Keratinocyte (primary cell): ENCODE measurements at regions not wholly inside any gene's neighbourhood (a gene's known extent, or its start where the extent isn't known, plus 50 kb on each side); places are given as distances from the start of the nearest gene placed in this dataset.

Experiments
- DNase-seq: peaks from one replicate; pipeline ENCODE4 v3.0.0-alpha.2; 2011; ENCODE audit warnings: low read depth, missing footprints, low spot score
- FAIRE-seq: peaks from 2 replicates; lab custom pipeline; 2011; peaks lifted over from hg19 to GRCh38; lab: Jason Lieb, UNC
- H2AFZ ChIP-seq: 2 replicates; pipeline ENCODE4 v1.6.0; 2012; ENCODE audit warnings: low read length, control low read depth, inconsistent platforms; ENCODE audit not compliant: control insufficient read depth
- H3K27ac ChIP-seq: 2 replicates; pipeline ENCODE4 v1.5.1; 2011; ENCODE audit warnings: low read length; ENCODE audit not compliant: control insufficient read depth, insufficient read depth
- H3K27me3 ChIP-seq: 3 replicates; pipeline ENCODE4 v1.6.0; 2011; ENCODE audit warnings: low read length; ENCODE audit not compliant: control insufficient read depth, insufficient read depth; ENCODE audit errors: extremely low read depth
- H3K36me3 ChIP-seq, 2 experiments: 2 replicates in 1 of 2; 3 replicates in 1 of 2; pipeline ENCODE4 v1.5.1; 2011; ENCODE audit warnings: low read length in 2 of 2, mild to moderate bottlenecking in 1 of 2; ENCODE audit not compliant: control insufficient read depth in 2 of 2, insufficient read depth in 2 of 2; ENCODE audit errors: extremely low read depth in 1 of 2
- H3K4me1 ChIP-seq: 3 replicates; pipeline ENCODE4 v1.5.1; 2011; ENCODE audit warnings: low read length; ENCODE audit not compliant: control insufficient read depth, insufficient read depth; ENCODE audit errors: extremely low read depth
- H3K4me2 ChIP-seq: 3 replicates; pipeline ENCODE4 v1.6.0; 2011; ENCODE audit warnings: low read depth, low read length; ENCODE audit not compliant: control insufficient read depth, insufficient read depth; ENCODE audit errors: extremely low read depth
- H3K4me3 ChIP-seq, 3 experiments: fragments of 200-600 bp in 1 of 3; sonication (generic) in 1 of 3; 2 replicates in 2 of 3; 3 replicates in 1 of 3; pipeline ENCODE4 v1.5.1; 2011 to 2016; ENCODE audit warnings: low read length in 3 of 3, mild to moderate bottlenecking in 3 of 3, control low read depth in 2 of 3, inconsistent platforms in 1 of 3, low read depth in 1 of 3, mixed read lengths in 1 of 3, mixed run types in 1 of 3, moderate library complexity in 1 of 3; ENCODE audit not compliant: control insufficient read depth in 2 of 3, insufficient read depth in 2 of 3; ENCODE audit errors: extremely low read depth in 1 of 3
- H3K79me2 ChIP-seq: 2 replicates; pipeline ENCODE4 v1.6.0; 2012; ENCODE audit warnings: low read length; ENCODE audit not compliant: control insufficient read depth, insufficient read depth
- H3K9ac ChIP-seq: 3 replicates; pipeline ENCODE4 v1.6.0; 2011; ENCODE audit warnings: low read length; ENCODE audit not compliant: control insufficient read depth, insufficient read depth; ENCODE audit errors: extremely low read depth
- H3K9me1 ChIP-seq: 3 replicates; pipeline ENCODE4 v1.6.0; 2011; ENCODE audit warnings: low read length; ENCODE audit not compliant: control insufficient read depth, insufficient read depth; ENCODE audit errors: extremely low read depth
- H3K9me3 ChIP-seq: 2 replicates; pipeline ENCODE4 v1.5.1; 2012; ENCODE audit warnings: low read depth, low read length; ENCODE audit not compliant: control insufficient read depth
- H4K20me1 ChIP-seq: 3 replicates; pipeline ENCODE4 v1.6.0; 2011; ENCODE audit warnings: low read length; ENCODE audit not compliant: control insufficient read depth, insufficient read depth; ENCODE audit errors: extremely low read depth
- EZH2 ChIP-seq: IDR thresholded peaks from one replicate; pipeline ENCODE4 v1.6.1; 2012; ENCODE audit warnings: inconsistent platforms, mild to moderate bottlenecking, low read length, moderate library complexity
- dilution Hi-C: fragments of 300-500 bp; cut with MboI; formaldehyde crosslinking; loops from one replicate; pipeline ENCODE4 v1.7.0; 2020; ENCODE audit warnings: low sequenced_read_pairs; ENCODE audit not compliant: extremely low pct_ligation_motif_present
- TF ChIP-seq, protein P1 (sequence below), 3 experiments: IDR thresholded peaks in 1 of 3; conservative IDR thresholded peaks in 1 of 3; optimal IDR thresholded peaks in 1 of 3; 2 replicates in 2 of 3; 3 replicates in 1 of 3; pipeline versions ENCODE3 to v1.5.1; 2011; ENCODE audit warnings: low read length in 3 of 3, mild to moderate bottlenecking in 3 of 3, moderate library complexity in 2 of 3, control low read depth in 1 of 3, inconsistent platforms in 1 of 3; ENCODE audit not compliant: insufficient read depth in 2 of 3; ENCODE audit errors: extremely low read depth in 1 of 3

DNA sequence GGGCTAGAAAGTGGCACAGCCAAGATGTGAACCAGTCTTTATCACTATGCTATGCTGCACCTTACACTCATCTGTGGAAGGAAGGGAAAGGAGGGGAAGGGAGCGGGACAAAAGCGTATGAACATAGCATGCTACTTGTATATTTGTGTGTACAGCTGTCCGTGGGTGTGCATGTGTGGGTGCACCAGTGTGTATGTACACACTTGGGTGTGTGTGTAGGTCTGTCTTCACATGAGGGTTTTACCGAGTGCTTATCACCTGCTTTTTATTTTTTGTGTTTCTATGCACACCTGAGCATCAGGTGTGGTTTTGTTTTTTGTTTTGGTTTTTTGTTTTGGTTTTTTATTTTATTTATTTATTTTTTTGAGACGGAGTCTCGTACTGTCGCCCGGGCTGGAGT lies 255.7 kb downstream of the RRAGC start:
- Histone ChIP-seq H3K4me2 (no peak overlapping the region), H3K36me3 (no peaks in the 10 kb centered on the region), H3K27ac (no peak overlapping the region), H4K20me1 (no peaks in the 10 kb centered on the region), H3K4me1 (no peaks in the 10 kb centered on the region), H3K9me1 (no peaks in the 10 kb centered on the region), H3K9me3 (no peaks in the 10 kb centered on the region), H2AFZ (no peak overlapping the region), H3K27me3 (no peaks in the 10 kb centered on the region), H3K79me2 (no peaks in the 10 kb centered on the region), H3K4me3 (no peak overlapping the region), H3K9ac (no peak overlapping the region)
- FAIRE-seq (no peak), DNase-seq (no peak)
- dilution Hi-C loops, result no loop called here
- TF ChIP-seq, protein P1, sequence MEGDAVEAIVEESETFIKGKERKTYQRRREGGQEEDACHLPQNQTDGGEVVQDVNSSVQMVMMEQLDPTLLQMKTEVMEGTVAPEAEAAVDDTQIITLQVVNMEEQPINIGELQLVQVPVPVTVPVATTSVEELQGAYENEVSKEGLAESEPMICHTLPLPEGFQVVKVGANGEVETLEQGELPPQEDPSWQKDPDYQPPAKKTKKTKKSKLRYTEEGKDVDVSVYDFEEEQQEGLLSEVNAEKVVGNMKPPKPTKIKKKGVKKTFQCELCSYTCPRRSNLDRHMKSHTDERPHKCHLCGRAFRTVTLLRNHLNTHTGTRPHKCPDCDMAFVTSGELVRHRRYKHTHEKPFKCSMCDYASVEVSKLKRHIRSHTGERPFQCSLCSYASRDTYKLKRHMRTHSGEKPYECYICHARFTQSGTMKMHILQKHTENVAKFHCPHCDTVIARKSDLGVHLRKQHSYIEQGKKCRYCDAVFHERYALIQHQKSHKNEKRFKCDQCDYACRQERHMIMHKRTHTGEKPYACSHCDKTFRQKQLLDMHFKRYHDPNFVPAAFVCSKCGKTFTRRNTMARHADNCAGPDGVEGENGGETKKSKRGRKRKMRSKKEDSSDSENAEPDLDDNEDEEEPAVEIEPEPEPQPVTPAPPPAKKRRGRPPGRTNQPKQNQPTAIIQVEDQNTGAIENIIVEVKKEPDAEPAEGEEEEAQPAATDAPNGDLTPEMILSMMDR (optimal IDR thresholded peaks at IDR 0.05 in 1 of 3, IDR thresholded peaks at IDR 0.05 in 1 of 3, conservative IDR thresholded peaks at IDR 0.05 in 1 of 3; ENCODE audit: extremely low read depth in 1 of 3, insufficient read depth in 2 of 3, low read length in 3 of 3), result no peak
- TF ChIP-seq EZH2, result no peak

- Histone ChIP-seq H3K9me1 (no peaks in the 10 kb centered on the region), H3K4me2 (no peak overlapping the region), H3K79me2 (no peaks in the 10 kb centered on the region), H3K9me3 (no peaks in the 10 kb centered on the region), H3K4me1 (no peaks in the 10 kb centered on the region), H2AFZ (no peak overlapping the region), H3K27ac (no peak overlapping the region), H3K9ac (no peak overlapping the region), H4K20me1 (no peaks in the 10 kb centered on the region), H3K27me3 (no peaks in the 10 kb centered on the region), H3K36me3 (no peaks in the 10 kb centered on the region), H3K4me3 (no peak overlapping the region)
- TF ChIP-seq, protein P1 (optimal IDR thresholded peaks at IDR 0.05 in 1 of 3, IDR thresholded peaks at IDR 0.05 in 1 of 3, conservative IDR thresholded peaks at IDR 0.05 in 1 of 3; ENCODE audit: extremely low read depth in 1 of 3, insufficient read depth in 2 of 3, low read length in 3 of 3), result no peak
- no peak for TF ChIP-seq EZH2
- FAIRE-seq, result no peak
- dilution Hi-C loops, result no loop called here
- no peak for DNase-seq
Measured at GRCh38 chr1:38600905-38601304, 258.7 kb downstream of the RRAGC start.
